ENCODE measurements at regions not wholly inside any gene's neighbourhood (a gene's known extent, or its start where the extent isn't known, plus 50 kb on each side); places are given as distances from the start of the nearest gene placed in this dataset.
A peak's percentile ranks its signal among the peaks of the same experiment; 100 is the strongest.
"Not testable (repeated sequence)": the region's sequence is repeated elsewhere in the genome, so short reads cannot be mapped to it uniquely, and the experiment has no call there.

GRCh38 chr3:30454636-30455035, 151.8 kb upstream of the TGFBR2 start:
- H3K9me3 ChIP-seq = peaks cover 0 to 11% (median 4%) of the 10 kb centered on the region in 3 donors
- H3K27me3 ChIP-seq = no peaks in the 10 kb centered on the region
- peaks cover 0 to 59% (median 19%) of the 10 kb centered on the region in 4 donors for H3K4me1 ChIP-seq
- intact Hi-C loops (cut with DNase I; ENCODE audit: low total_unique reads) = no loop called here
- no peak for TF ChIP-seq CTCF (IDR thresholded peaks at IDR 0.05)
- DNase-seq = no peak
- peak overlapping the region; percentile 70 to 73 for H3K27ac ChIP-seq
- H3K4me3 ChIP-seq = no peak overlapping the region
- no peaks in the 10 kb centered on the region for H3K36me3 ChIP-seq

GRCh38 chr3:30455112-30455511, 151.3 kb upstream of the TGFBR2 start:
- H3K9me3 ChIP-seq = peaks cover 0 to 15% (median 4%) of the 10 kb centered on the region in 3 donors
- H3K27me3 ChIP-seq; DNase-seq; H3K36me3 ChIP-seq; intact Hi-C loops (cut with DNase I; ENCODE audit: low total_unique reads); H3K4me3 ChIP-seq: not testable (repeated sequence)
- H3K27ac ChIP-seq = peak overlapping the region; percentile 70 to 73
- peaks cover 0 to 59% (median 19%) of the 10 kb centered on the region in 4 donors for H3K4me1 ChIP-seq

- no peak overlapping the region for H3K4me3 ChIP-seq
- H3K36me3 ChIP-seq = no peaks in the 10 kb centered on the region
- H3K27me3 ChIP-seq = no peaks in the 10 kb centered on the region
- peaks cover 0 to 15% (median 4%) of the 10 kb centered on the region in 3 donors for H3K9me3 ChIP-seq
- TF ChIP-seq CTCF (IDR thresholded peaks at IDR 0.05) = no peak
- peaks cover 0 to 59% (median 19%) of the 10 kb centered on the region in 4 donors for H3K4me1 ChIP-seq
- peak; percentile 76 to 90 for DNase-seq
- intact Hi-C loops (cut with DNase I; ENCODE audit: low total_unique reads) = no loop called here
- peak overlapping the region; percentile 70 to 73 for H3K27ac ChIP-seq
Measured at GRCh38 chr3:30455840-30456239, 150.6 kb upstream of the TGFBR2 start.

- Histone ChIP-seq H3K36me3 (no peaks in the 10 kb centered on the region), H3K4me3 (no peak overlapping the region), H3K9me3 (peaks cover 0 to 15% (median 4%) of the 10 kb centered on the region in 3 donors), H3K4me1 (peaks cover 0 to 59% (median 19%) of the 10 kb centered on the region in 4 donors), H3K27me3 (no peaks in the 10 kb centered on the region), H3K27ac (peak overlapping the region; percentile 53 to 73)
- no peak for TF ChIP-seq CTCF (IDR thresholded peaks at IDR 0.05)
- DNase-seq = no peak
- intact Hi-C loops (cut with DNase I; ENCODE audit: low total_unique reads) = no loop called here
Measured at GRCh38 chr3:30456264-30456663, 150.1 kb upstream of the TGFBR2 start.

- Histone ChIP-seq H3K4me3 (no peak overlapping the region), H3K27ac (peak overlapping the region in 1 of 2 donors; percentile 53), H3K27me3 (no peaks in the 10 kb centered on the region), H3K9me3 (peaks cover 0 to 15% (median 4%) of the 10 kb centered on the region in 3 donors), H3K4me1 (peaks cover 0 to 59% (median 19%) of the 10 kb centered on the region in 4 donors), H3K36me3 (no peaks in the 10 kb centered on the region)
- intact Hi-C loops (cut with DNase I; ENCODE audit: low total_unique reads) = no loop called here
- DNase-seq = no peak
- TF ChIP-seq CTCF (IDR thresholded peaks at IDR 0.05) = no peak
Measured at GRCh38 chr3:30457081-30457480, 149.3 kb upstream of the TGFBR2 start.

- Histone ChIP-seq H3K4me1 (peaks cover 0 to 57% (median 19%) of the 10 kb centered on the region in 4 donors), H3K9me3 (peaks cover 0 to 15% (median 4%) of the 10 kb centered on the region in 3 donors), H3K36me3 (no peaks in the 10 kb centered on the region), H3K27me3 (no peaks in the 10 kb centered on the region), H3K27ac (peak overlapping the region in 1 of 2 donors; percentile 53), H3K4me3 (no peak overlapping the region)
- DNase-seq = no peak
- TF ChIP-seq CTCF (IDR thresholded peaks at IDR 0.05) = no peak
- intact Hi-C loops (cut with DNase I; ENCODE audit: low total_unique reads) = no loop called here
Measured at GRCh38 chr3:30457726-30458125, 148.7 kb upstream of the TGFBR2 start.

All from tibial artery (tissue), 4 donors.